GM12891 (cell line): ENCODE measurements at regions not wholly inside any gene's neighbourhood (a gene's known extent, or its start where the extent isn't known, plus 50 kb on each side); places are given as distances from the start of the nearest gene placed in this dataset.

Source experiments
- DNase-seq: peaks from one replicate; pipeline ENCODE4 v3.0.0; 2011; ENCODE audit warnings: low spot score; ENCODE audit not compliant: insufficient read length
- FAIRE-seq: peaks from 2 replicates; lab custom pipeline; 2011; peaks lifted over from hg19 to GRCh38; lab: Jason Lieb, UNC
- PAX5 ChIP-seq: IDR thresholded peaks from 2 replicates; pipeline ENCODE4 v1.6.1; 2011; ENCODE audit warnings: low read length, moderate library complexity, mild to moderate bottlenecking; ENCODE audit not compliant: insufficient read depth, severe bottlenecking
- POLR2A ChIP-seq: IDR thresholded peaks from 2 replicates; pipeline ENCODE4 v1.6.1; 2011; ENCODE audit warnings: low read depth, low read length, control low read depth
- POLR2AphosphoS5 ChIP-seq: IDR thresholded peaks from 2 replicates; pipeline ENCODE4 v1.6.1; 2011; ENCODE audit warnings: low read depth, low read length, control low read depth
- POU2F2 ChIP-seq: IDR thresholded peaks from 2 replicates; pipeline ENCODE4 v1.6.1; 2011; ENCODE audit warnings: low read depth, mild to moderate bottlenecking, control low read depth, low read length, moderate library complexity
- SPI1 ChIP-seq: IDR thresholded peaks from 2 replicates; pipeline ENCODE4 v1.6.1; 2011; ENCODE audit warnings: low read depth, low read length, control low read depth
- TAF1 ChIP-seq: IDR thresholded peaks from 2 replicates; pipeline ENCODE4 v1.6.1; 2011; ENCODE audit warnings: low read depth, low read length, control low read depth

GRCh38 chr10:47152861-47153349 lies 147.1 kb upstream of the GDF10 start:
- TF ChIP-seq TAF1 (no peak), POLR2A (no peak), POU2F2 (no peak), SPI1 (no peak), PAX5 (no peak), POLR2AphosphoS5 (no peak)
- FAIRE-seq: no peak
- no peak for DNase-seq

DNA sequence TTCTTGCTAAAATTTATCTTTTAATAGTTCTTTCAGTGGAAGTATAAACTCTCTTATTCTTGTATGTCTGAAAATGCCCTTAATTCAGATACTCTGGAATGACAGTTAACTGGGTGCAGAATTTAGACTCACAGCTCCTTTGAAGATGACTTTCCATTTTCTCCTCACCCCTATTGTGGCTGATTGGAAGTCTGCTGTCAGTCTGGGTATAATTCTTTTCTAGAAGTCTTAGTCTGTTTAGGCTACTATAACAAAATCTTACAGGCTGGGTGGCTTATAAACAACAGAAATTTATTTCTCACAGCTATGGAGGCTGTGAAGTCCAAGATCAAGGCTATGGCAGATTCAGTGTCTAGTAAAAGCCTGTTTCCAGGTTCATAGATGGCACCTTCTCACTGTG lies 145.2 kb upstream of the GDF10 start:
- TF ChIP-seq TAF1 (no peak), SPI1 (no peak), POU2F2 (no peak), POLR2AphosphoS5 (no peak), PAX5 (no peak), POLR2A (no peak)
- DNase-seq (no peak), FAIRE-seq (no peak)

DNA sequence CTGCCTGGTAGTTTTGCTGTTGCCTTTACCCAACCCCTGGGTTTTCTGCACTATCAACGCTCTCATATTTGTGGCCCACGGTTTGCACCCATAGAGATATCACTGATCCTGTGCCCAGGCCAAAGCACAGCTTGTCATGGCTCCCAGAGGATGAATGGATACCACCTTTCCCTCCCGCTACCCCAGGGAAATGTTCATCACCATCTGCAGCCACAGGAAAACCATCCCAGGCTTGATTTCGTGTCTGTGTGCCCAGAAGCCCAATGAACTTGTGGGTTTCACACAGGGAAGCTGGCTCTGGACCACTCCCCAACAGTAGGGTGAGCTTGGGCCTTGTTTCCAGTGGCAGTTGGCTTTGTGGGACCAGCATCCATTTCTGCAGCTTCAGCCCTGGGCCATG lies 143.1 kb upstream of the GDF10 start:
- DNase-seq (no peak), FAIRE-seq (no peak)
- TF ChIP-seq POU2F2 (no peak), PAX5 (no peak), POLR2A (no peak), TAF1 (no peak), SPI1 (no peak), POLR2AphosphoS5 (no peak)

DNA sequence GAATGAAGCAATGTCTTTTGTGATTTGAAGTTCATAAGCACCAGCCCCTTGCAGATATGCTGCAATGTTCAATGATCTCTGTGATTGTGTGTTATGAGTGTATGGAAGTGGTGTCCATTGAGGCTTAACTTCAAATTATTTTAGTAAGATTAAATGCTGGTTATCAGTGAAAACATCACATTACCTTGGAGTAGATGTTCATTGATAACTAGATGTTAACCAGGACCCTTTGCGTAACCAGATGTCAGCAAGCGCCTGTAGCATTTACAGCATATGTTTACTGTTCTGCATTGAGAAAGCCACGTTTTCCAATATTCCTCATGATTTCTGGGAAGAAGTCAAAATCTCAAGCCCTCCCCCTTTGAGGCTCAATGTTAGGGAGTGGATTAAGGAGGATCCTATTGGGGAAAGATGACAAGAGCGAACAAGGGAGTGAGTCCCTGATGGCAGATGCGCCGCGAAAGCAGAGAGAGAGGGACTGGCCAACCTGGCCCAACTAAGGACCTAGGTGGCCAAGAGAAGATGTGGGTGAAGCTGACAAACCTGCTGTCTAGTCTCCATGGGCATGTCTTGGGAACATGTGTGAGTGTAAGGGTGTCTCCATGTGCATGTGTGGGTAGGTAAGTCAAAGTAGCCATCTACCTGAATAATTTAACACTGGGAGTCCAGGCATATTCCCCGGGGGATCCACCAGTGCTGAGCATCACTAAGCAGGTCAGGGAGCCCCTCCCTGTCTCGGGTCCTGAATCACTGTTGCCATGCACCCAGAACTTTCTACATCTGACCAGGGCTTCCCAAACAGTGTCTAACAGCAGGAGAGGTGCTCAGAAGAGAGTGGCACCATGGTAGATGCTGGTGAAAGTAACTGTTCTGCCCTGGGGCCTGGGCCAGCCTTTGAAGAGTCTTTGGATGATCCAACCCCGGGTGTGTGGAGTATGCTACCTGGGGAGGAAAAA lies 141.6 kb upstream of the GDF10 start:
- DNase-seq: no peak
- no peak for FAIRE-seq

DNA sequence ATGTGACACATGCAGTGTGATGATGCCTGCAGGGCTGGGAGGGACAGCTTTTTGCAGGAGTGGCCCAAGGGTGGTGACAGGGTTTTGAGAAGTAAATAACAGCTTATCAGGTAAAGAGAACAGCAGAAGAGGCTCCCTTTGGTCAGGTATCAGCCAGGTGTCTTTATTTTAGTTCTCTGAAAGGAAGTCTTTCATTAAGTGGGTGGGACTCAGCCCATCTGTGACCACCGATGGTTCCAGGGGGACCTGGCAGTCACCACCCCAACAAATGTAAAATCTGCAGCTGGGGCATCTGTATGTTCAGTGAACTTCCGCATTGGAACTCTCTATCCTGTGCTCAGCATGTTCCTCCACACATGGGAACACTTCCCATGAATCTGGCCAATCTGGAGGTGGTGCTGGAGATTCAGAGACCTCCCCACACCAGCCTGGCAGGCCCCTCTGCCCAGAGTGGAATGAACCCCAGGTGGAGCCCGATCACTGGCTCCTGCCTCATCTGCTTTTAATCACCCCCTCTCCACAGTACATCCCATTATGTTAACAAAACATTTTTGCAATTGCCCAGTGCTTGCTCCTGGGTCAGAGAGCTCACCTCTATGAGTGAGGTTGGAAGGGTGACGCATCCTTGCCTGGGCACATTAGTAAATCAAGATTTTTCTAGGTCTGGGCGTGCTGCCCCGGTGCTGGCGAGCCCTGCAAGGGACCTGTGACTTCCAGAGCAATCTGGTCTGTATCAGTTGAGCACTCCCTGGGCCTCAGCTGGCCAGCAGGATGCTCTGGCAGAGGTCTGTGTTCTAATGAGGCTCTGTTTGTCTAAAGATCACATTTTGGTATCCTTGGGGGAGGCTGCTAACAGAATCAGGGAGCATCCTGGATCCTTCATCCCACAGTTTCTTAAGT lies 140.4 kb upstream of the GDF10 start:
- DNase-seq (no peak), FAIRE-seq (no peak)
- TF ChIP-seq SPI1: no peak
- no peak for TF ChIP-seq TAF1
- no peak for TF ChIP-seq PAX5
- no peak for TF ChIP-seq POLR2A
- no peak for TF ChIP-seq POU2F2
- TF ChIP-seq POLR2AphosphoS5: no peak

More for the DNA sequence above, 141.6 kb upstream of the GDF10 start:
- no peak for TF ChIP-seq PAX5
- no peak for TF ChIP-seq POLR2A
- TF ChIP-seq SPI1: no peak
- TF ChIP-seq POU2F2: no peak
- TF ChIP-seq TAF1: no peak
- TF ChIP-seq POLR2AphosphoS5: no peak

DNA sequence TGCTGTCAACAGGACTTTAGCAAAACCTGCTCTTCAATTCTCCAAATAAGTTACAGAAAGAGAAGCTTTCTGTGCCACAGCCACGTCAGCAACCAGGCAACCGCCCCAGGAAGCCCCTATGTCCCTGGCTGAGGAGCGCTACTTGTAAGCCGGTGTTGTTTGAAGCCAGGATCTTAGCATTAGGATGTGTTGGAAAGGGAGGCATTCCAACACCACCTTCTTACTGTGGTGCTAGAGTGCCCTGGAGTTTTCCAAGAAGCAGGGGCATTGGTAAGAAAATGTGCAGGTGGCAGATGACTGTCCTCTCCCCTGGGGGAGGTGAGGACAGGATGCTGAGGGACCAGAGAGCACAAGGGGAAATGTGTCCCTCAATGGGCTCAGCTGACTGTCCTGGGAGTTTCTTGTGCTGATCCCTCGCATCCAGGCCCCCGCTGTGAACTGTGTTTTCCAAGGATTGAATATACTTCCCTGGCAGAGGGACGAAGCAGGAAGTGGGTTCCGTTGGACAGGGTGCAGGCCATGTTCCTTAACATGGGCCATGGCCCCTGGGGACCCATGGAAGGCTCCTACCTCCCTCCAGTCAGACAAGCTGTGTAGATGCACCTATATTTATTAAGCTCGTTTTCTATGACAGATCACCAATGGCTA lies 139.6 kb upstream of the GDF10 start:
- DNase-seq (no peak), FAIRE-seq (no peak)
- no peak for TF ChIP-seq SPI1
- no peak for TF ChIP-seq PAX5
- TF ChIP-seq POU2F2: no peak
- TF ChIP-seq TAF1: no peak
- no peak for TF ChIP-seq POLR2A
- TF ChIP-seq POLR2AphosphoS5: no peak

- FAIRE-seq (no peak), DNase-seq (no peak)
- TF ChIP-seq PAX5 (no peak), TAF1 (no peak), POU2F2 (no peak), SPI1 (no peak), POLR2A (no peak), POLR2AphosphoS5 (no peak)
Observed at GRCh38 chr10:47160967-47161366, 139.0 kb upstream of the GDF10 start.

- no peak for FAIRE-seq
Observed at GRCh38 chr10:47161465-47161864, 138.5 kb upstream of the GDF10 start.

DNA sequence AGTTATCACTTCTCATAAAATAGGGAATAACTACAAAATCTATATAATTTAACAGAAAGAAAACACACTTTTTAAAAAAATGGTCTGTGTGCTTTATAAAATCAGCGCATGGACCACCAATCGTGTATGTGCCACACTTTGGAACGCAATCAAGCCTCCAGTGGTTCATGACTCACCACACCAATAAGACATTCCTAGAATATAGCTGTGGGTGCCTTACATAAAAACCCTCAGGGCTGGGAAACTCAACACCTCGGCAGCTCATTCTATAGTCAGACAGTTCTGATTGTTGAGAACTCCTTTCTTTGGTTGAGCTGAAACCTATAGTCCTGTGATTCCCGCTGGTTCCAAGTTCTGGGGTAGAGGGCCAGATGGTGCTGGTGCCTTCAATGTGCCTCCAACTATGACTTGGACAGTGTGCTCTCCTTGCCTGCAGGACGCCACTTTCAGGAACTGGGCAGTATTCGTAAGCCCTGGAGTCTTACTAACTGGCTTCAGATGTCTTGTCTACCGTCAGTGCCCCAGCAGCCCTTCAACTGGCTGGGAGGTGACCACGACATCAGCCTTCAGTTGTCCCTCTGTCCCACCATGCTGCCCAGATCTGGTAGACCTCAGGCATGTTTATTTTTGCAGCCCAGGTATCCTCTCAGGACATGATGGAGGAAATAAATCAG lies 135.7 kb upstream of the GDF10 start:
- FAIRE-seq (no peak), DNase-seq (no peak)
- TF ChIP-seq POU2F2 (no peak), TAF1 (no peak), POLR2A (no peak), SPI1 (no peak), PAX5 (no peak), POLR2AphosphoS5 (no peak)

More at GRCh38 chr10:47161465-47161864, 138.5 kb upstream of the GDF10 start:
- DNase-seq: no peak
- TF ChIP-seq POU2F2 (no peak), TAF1 (no peak)
